Type B pancreatic cell (in vitro differentiated cells): ENCODE measurements at regions not wholly inside any gene's neighbourhood (a gene's known extent, or its start where the extent isn't known, plus 50 kb on each side); places are given as distances from the start of the nearest gene placed in this dataset.

Source experiments
- DNase-seq: peaks from one replicate; pipeline ENCODE4 v3.0.0; 2021; ENCODE audit warnings: mixed read lengths; ENCODE audit not compliant: unreplicated experiment; ENCODE audit errors: extremely low spot score
- H3K27ac Mint-ChIP-seq: 2 replicates; pipeline ENCODE4 v1.8.0; 2021; ENCODE audit warnings: mild to moderate bottlenecking, mixed read lengths
- H3K27me3 Mint-ChIP-seq: 2 replicates; pipeline ENCODE4 v1.8.0; 2021; ENCODE audit warnings: mixed read lengths
- H3K36me3 Mint-ChIP-seq: 2 replicates; pipeline ENCODE4 v1.8.0; 2021; ENCODE audit warnings: mixed read lengths
- H3K4me1 Mint-ChIP-seq: one replicate; pipeline ENCODE4 v1.8.0; 2021; ENCODE audit warnings: mixed read lengths; ENCODE audit not compliant: unreplicated experiment
- H3K4me3 Mint-ChIP-seq: 2 replicates; pipeline ENCODE4 v1.8.0; 2021; ENCODE audit warnings: mild to moderate bottlenecking, mixed read lengths
- H3K9me3 Mint-ChIP-seq: 2 replicates; pipeline ENCODE4 v1.8.0; 2021; ENCODE audit warnings: mixed read lengths
- TF ChIP-seq, protein P1 (sequence below): fragments of 200-600 bp; sonication (generic); conservative IDR thresholded peaks from 2 replicates; pipeline ENCODE4 v1.5.0; 2021; ENCODE audit warnings: antibody characterized with exemption, mild to moderate bottlenecking

DNA sequence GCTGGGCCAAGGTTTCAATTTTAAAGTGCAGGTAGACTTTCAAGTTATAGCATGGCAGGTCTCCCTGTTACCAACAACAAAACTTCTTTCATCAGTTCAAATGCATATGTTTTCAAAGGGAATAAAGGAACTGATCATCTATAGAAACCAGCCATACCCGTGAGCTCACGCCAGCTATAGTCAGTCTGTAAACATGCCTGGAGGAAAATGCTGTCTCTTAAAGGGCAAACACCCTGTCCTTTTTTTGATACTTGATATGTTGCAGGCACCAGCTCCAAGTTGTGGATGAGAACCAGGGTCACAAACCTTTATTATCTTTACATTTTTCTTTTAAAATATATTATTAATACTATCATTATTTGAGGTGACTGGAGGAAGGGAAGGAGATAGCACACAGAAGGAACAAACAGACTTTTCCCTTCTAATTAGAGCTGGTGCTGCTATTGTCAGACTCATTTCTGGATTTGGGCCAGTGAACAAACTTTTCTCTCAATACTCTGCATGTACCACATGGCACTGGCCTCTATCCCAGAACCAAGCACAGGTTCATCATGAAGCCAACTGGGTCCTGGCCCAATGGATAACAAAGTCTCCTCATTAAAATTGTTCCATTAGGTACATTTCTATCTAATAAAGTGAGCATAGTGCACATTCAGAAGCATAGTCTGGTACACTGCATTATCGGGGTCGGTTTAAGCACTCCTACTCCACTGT, 1102.4 kb downstream of the SORCS3 start:
- H3K4me3 Mint-ChIP-seq = no peak overlapping the region
- H3K9me3 Mint-ChIP-seq = no peaks in the 10 kb centered on the region
- H3K27me3 Mint-ChIP-seq = no peaks in the 10 kb centered on the region
- TF ChIP-seq, protein P1, sequence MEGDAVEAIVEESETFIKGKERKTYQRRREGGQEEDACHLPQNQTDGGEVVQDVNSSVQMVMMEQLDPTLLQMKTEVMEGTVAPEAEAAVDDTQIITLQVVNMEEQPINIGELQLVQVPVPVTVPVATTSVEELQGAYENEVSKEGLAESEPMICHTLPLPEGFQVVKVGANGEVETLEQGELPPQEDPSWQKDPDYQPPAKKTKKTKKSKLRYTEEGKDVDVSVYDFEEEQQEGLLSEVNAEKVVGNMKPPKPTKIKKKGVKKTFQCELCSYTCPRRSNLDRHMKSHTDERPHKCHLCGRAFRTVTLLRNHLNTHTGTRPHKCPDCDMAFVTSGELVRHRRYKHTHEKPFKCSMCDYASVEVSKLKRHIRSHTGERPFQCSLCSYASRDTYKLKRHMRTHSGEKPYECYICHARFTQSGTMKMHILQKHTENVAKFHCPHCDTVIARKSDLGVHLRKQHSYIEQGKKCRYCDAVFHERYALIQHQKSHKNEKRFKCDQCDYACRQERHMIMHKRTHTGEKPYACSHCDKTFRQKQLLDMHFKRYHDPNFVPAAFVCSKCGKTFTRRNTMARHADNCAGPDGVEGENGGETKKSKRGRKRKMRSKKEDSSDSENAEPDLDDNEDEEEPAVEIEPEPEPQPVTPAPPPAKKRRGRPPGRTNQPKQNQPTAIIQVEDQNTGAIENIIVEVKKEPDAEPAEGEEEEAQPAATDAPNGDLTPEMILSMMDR = no peak
- no peak for DNase-seq
- no peaks in the 10 kb centered on the region for H3K4me1 Mint-ChIP-seq
- H3K27ac Mint-ChIP-seq = no peak overlapping the region
- H3K36me3 Mint-ChIP-seq = no peaks in the 10 kb centered on the region

DNA sequence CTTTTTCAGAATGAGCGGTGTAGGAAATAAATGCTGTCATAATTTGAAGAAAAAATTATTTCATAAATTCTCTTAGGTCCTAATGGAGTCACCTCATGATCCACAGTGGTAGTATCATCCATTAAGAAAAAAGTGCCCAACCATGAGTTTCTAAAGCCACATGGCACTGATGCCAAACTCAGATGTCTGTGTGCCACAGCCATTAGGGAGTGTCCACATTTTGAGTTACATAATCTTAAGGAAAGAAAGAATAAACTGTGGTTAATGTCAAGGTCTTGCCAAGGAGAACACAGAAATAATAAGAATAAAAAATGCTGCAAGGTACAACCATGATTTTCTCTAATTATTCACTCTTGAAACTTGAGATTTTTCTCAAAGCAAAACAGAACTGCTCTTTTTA, 1101.8 kb downstream of the SORCS3 start:
- H3K36me3 Mint-ChIP-seq = no peaks in the 10 kb centered on the region
- no peak overlapping the region for H3K4me3 Mint-ChIP-seq
- H3K27me3 Mint-ChIP-seq = no peaks in the 10 kb centered on the region
- TF ChIP-seq, protein P1 = no peak
- H3K9me3 Mint-ChIP-seq = no peaks in the 10 kb centered on the region
- no peak for DNase-seq
- H3K4me1 Mint-ChIP-seq = no peaks in the 10 kb centered on the region
- no peak overlapping the region for H3K27ac Mint-ChIP-seq

DNA sequence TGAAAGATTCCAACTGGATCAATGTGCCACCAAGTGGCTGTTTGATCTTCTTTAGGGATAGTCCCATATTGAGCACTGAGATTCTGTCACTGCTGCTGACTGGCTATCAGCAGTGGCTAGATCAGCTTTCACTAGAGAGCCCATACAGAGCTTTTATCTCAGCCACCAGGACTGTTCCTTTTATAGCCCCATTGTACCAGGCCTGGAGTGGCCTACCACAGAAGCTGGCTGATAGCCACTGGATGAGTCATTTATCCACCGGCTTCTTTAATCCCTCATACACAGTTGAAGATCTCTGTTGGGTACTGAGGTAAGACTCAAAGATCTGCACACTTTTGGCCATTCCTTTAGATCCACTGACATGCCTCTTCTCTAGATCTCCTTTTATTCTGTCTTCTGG, 1101.1 kb downstream of the SORCS3 start:
- TF ChIP-seq, protein P1 = no peak
- Mint-ChIP-seq H3K27me3 (no peaks in the 10 kb centered on the region), H3K4me1 (no peaks in the 10 kb centered on the region), H3K9me3 (no peaks in the 10 kb centered on the region), H3K36me3 (no peaks in the 10 kb centered on the region), H3K27ac (no peak overlapping the region), H3K4me3 (no peak overlapping the region)
- no peak for DNase-seq

DNA sequence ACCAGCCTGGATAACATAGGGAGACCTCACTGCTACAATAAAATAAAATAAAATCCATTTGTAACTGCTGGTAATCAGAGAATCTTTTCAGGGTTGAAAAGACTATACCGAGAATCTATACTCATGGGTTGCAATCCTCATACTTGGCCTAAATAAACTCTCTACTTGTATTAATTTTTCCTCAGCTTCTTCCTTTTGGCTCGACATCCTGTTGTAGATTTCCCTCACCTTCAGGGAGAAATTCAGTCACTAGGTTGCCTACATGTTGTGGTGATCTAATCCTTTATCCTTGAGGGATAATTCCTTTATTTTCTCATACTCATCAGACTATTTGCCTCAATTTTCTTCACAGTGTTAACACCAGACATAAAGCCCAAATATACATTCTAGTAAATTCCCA, 1093.4 kb downstream of the SORCS3 start:
- H3K9me3 Mint-ChIP-seq = no peaks in the 10 kb centered on the region
- no peak overlapping the region for H3K27ac Mint-ChIP-seq
- no peaks in the 10 kb centered on the region for H3K27me3 Mint-ChIP-seq
- H3K4me3 Mint-ChIP-seq = no peak overlapping the region
- no peaks in the 10 kb centered on the region for H3K4me1 Mint-ChIP-seq
- no peaks in the 10 kb centered on the region for H3K36me3 Mint-ChIP-seq
- DNase-seq = no peak
- TF ChIP-seq, protein P1 = no peak

DNA sequence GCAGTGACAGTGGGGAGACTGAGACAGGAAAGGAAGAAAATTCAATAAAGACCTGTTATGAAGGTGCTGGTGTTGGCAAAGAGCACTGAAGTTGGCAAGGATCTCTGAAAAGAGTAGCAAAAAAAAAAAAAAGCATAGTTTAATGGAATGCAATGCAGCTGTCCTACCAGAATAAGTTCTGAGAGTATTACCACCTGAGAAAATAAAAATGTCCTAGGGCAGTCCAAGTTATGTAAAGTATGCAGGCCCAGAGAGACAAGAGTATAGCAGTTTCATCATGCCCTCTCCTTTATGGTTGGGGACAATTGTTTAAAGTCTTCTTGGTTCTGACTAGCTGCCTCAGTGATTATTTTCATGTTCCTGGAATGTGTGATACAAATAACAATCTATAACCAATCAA, 1092.8 kb downstream of the SORCS3 start:
- Mint-ChIP-seq H3K27ac (no peak overlapping the region), H3K9me3 (no peaks in the 10 kb centered on the region), H3K27me3 (no peaks in the 10 kb centered on the region), H3K4me1 (no peaks in the 10 kb centered on the region), H3K36me3 (no peaks in the 10 kb centered on the region), H3K4me3 (no peak overlapping the region)
- DNase-seq = no peak
- TF ChIP-seq, protein P1 = no peak
